A549 (cell line): ENCODE measurements at regions not wholly inside any gene's neighbourhood (a gene's known extent, or its start where the extent isn't known, plus 50 kb on each side); places are given as distances from the start of the nearest gene placed in this dataset.

Experiments used
- ATAC-seq, 2 experiments: fragments of 200-7000 bp in 1 of 2; fragments of >200 bp in 1 of 2; cut with Nextera tagmentation in 1 of 2; cut with Tn5 transposase in 1 of 2; 3 replicates each; pipeline versions ENCODE4 v1.8.0 to v1.9.1; 2018 to 2020; ENCODE audit warnings: mild to moderate bottlenecking in 1 of 2, moderate library complexity in 1 of 2
- CTCF ChIA-PET: fragments of 300-600 bp; sonication (Branson Sonifier 250); formaldehyde crosslinking; extraction: SDS; loops from one replicate; lab custom pipeline; 2021; ENCODE audit warnings: antibody characterized with exemption, inconsistent platforms; lab: Yijun Ruan, JAX
- POLR2A ChIA-PET: fragments of 350-600 bp; formaldehyde crosslinking; extraction: SDS; loops from one replicate; lab custom pipeline; 2021; ENCODE audit warnings: antibody characterized with exemption, inconsistent platforms; lab: Yijun Ruan, JAX
- DNase-seq, 2 experiments: peaks; one replicate each; pipeline versions ENCODE4 v3.0.0 to v3.0.0-alpha.2; 2011 to 2016; ENCODE audit warnings: low read depth in 1 of 2, low spot score in 1 of 2
- FAIRE-seq: peaks from 2 replicates; lab custom pipeline; 2011; peaks lifted over from hg19 to GRCh38; lab: Jason Lieb, UNC
- H3K27ac ChIP-seq, 2 experiments: fragments of >200 bp; sonication (Bioruptor Twin); formaldehyde crosslinking; 3 replicates each; pipeline ENCODE4 v1.5.1; 2016 to 2017
- H3K4me1 ChIP-seq: fragments of >200 bp; sonication (Bioruptor Twin); formaldehyde crosslinking; 3 replicates; pipeline ENCODE4 v1.6.1; 2016
- H3K4me2 ChIP-seq: fragments of >200 bp; sonication (Bioruptor Twin); formaldehyde crosslinking; 3 replicates; pipeline ENCODE4 v1.6.1; 2016
- H3K4me3 ChIP-seq: fragments of >200 bp; sonication (Bioruptor Twin); formaldehyde crosslinking; 3 replicates; pipeline ENCODE4 v1.5.1; 2016
- H3K9me3 ChIP-seq: fragments of >200 bp; sonication (Bioruptor Twin); formaldehyde crosslinking; 3 replicates; pipeline ENCODE4 v1.6.1; 2016
- BCL3 ChIP-seq: fragments of >200 bp; sonication (Bioruptor Twin); formaldehyde crosslinking; IDR thresholded peaks from 3 replicates; pipeline ENCODE4 v1.6.1; 2016
- BHLHE40 ChIP-seq: IDR thresholded peaks from 2 replicates; pipeline ENCODE4 v1.6.1; 2012; ENCODE audit warnings: low read depth, low read length, inconsistent platforms
- CBX2 ChIP-seq: fragments of 200-600 bp; sonication (generic); IDR thresholded peaks from 2 replicates; pipeline ENCODE4 v1.6.1; 2016; ENCODE audit warnings: low read depth, mild to moderate bottlenecking, borderline replicate concordance
- CBX8 ChIP-seq: fragments of 200-600 bp; sonication (generic); IDR thresholded peaks from 2 replicates; pipeline ENCODE4 v1.6.1; 2016
- CEBPB ChIP-seq, 2 experiments: fragments of >200 bp in 1 of 2; sonication (Bioruptor Twin) in 1 of 2; formaldehyde crosslinking in 1 of 2; IDR thresholded peaks; 2 replicates each; pipeline ENCODE4 v1.6.1; 2012 to 2016
- CHD2 ChIP-seq: fragments of 150-350 bp; IDR thresholded peaks from 2 replicates; pipeline ENCODE4 v1.6.1; 2014; ENCODE audit warnings: low read length; ENCODE audit not compliant: partially characterized antibody
- CTCF ChIP-seq: fragments of >200 bp; sonication (Bioruptor Twin); formaldehyde crosslinking; IDR thresholded peaks from 3 replicates; pipeline ENCODE4 v1.5.1; 2016
- ELK1 ChIP-seq: fragments of 150-350 bp; IDR thresholded peaks from 2 replicates; pipeline ENCODE4 v1.6.1; 2014; ENCODE audit warnings: low read depth, mild to moderate bottlenecking, low read length
- ESRRA ChIP-seq: fragments of 150-350 bp; IDR thresholded peaks from 2 replicates; pipeline ENCODE4 v1.6.1; 2014; ENCODE audit warnings: mild to moderate bottlenecking, low read length, borderline replicate concordance
- FOSB ChIP-seq: fragments of 250-450 bp; sonication (Bioruptor Pico); IDR thresholded peaks from 2 replicates; pipeline ENCODE4 v1.5.0; 2020; ENCODE audit warnings: mild to moderate bottlenecking, moderate library complexity
- GATA3 ChIP-seq: IDR thresholded peaks from 2 replicates; pipeline ENCODE4 v1.6.1; 2012; ENCODE audit warnings: borderline replicate concordance
- HDAC2 ChIP-seq: fragments of 200-600 bp; sonication (generic); IDR thresholded peaks from 2 replicates; pipeline ENCODE4 v1.6.1; 2016
- HES2 ChIP-seq: fragments of >200 bp; sonication (Bioruptor Twin); formaldehyde crosslinking; IDR thresholded peaks from 2 replicates; pipeline ENCODE4 v1.6.1; 2016
- HOXA7 ChIP-seq: fragments of 250-450 bp; sonication (Bioruptor Pico); IDR thresholded peaks from 2 replicates; pipeline ENCODE4 v1.5.0; 2020; ENCODE audit warnings: mild to moderate bottlenecking, moderate library complexity
- HOXB13 ChIP-seq: fragments of 250-450 bp; sonication (Bioruptor Pico); IDR thresholded peaks from 2 replicates; pipeline ENCODE4 v1.5.0; 2020; ENCODE audit warnings: low read depth, mild to moderate bottlenecking, moderate library complexity
- HOXB5 ChIP-seq: fragments of 250-450 bp; sonication (Bioruptor Pico); IDR thresholded peaks from 2 replicates; pipeline ENCODE4 v1.5.0; 2020; ENCODE audit warnings: mild to moderate bottlenecking, moderate library complexity
- JUN ChIP-seq, 2 experiments: fragments of >200 bp; sonication (Bioruptor Twin); formaldehyde crosslinking; IDR thresholded peaks; 2 replicates in 1 of 2; 3 replicates in 1 of 2; pipeline ENCODE4 v1.6.1; 2016 to 2017
- JUNB ChIP-seq: fragments of >200 bp; sonication (Bioruptor Twin); formaldehyde crosslinking; IDR thresholded peaks from 2 replicates; pipeline ENCODE4 v1.6.1; 2016
- KDM1A ChIP-seq: fragments of 200-600 bp; sonication (generic); IDR thresholded peaks from 2 replicates; pipeline ENCODE4 v1.6.1; 2016; ENCODE audit warnings: low read depth, mild to moderate bottlenecking
- MAZ ChIP-seq: fragments of 150-350 bp; IDR thresholded peaks from 2 replicates; pipeline ENCODE4 v1.6.1; 2014; ENCODE audit warnings: antibody characterized with exemption, low read depth, low read length, borderline replicate concordance
- NPAS2 ChIP-seq: fragments of 250-450 bp; sonication (Bioruptor Pico); IDR thresholded peaks from 2 replicates; pipeline ENCODE4 v1.8.0; 2022; ENCODE audit warnings: mild to moderate bottlenecking, moderate library complexity, borderline replicate concordance
- NR3C1 ChIP-seq: fragments of >200 bp; sonication (Bioruptor Twin); formaldehyde crosslinking; IDR thresholded peaks from 3 replicates; pipeline ENCODE4 v1.6.1; 2017
- POLR2A ChIP-seq: IDR thresholded peaks from 2 replicates; pipeline ENCODE4 v1.6.1; 2012; ENCODE audit warnings: mild to moderate bottlenecking, low read length
- POLR2AphosphoS2 ChIP-seq: conservative IDR thresholded peaks from 2 replicates; pipeline ENCODE4 v1.6.1; 2012; ENCODE audit warnings: low read length, improper control_type of control experiment, inconsistent platforms
- RAD21 ChIP-seq, 2 experiments: fragments of >200 bp in 1 of 2; sonication (Bioruptor Twin) in 1 of 2; formaldehyde crosslinking in 1 of 2; IDR thresholded peaks in 1 of 2; conservative IDR thresholded peaks in 1 of 2; 2 replicates in 1 of 2; 3 replicates in 1 of 2; pipeline ENCODE4 v1.6.1; 2012 to 2018; ENCODE audit warnings: inconsistent platforms in 1 of 2
- TP53 ChIP-seq: fragments of 250-450 bp; sonication (Bioruptor Pico); IDR thresholded peaks from 2 replicates; pipeline ENCODE4 v1.5.0; 2021; ENCODE audit warnings: mild to moderate bottlenecking, moderate library complexity
- ZC3H11A ChIP-seq: fragments of 450-650 bp; IDR thresholded peaks from 2 replicates; pipeline ENCODE4 v1.6.1; 2014; ENCODE audit warnings: antibody characterized with exemption, mild to moderate bottlenecking
- ZSCAN20 ChIP-seq: fragments of 250-450 bp; sonication (Bioruptor Pico); IDR thresholded peaks from 2 replicates; pipeline ENCODE4 v1.8.0; 2022; ENCODE audit warnings: mild to moderate bottlenecking, moderate library complexity
- WGBS: methylation state at CpG from one replicate; pipeline ENCODE4 v1.1.6; 2017; ENCODE audit errors: missing lambda C conversion rate; 5-methylcytosine and 5-hydroxymethylcytosine counted together
- TF ChIP-seq, protein P1 (sequence below): fragments of 250-450 bp; sonication (Bioruptor Pico); IDR thresholded peaks from 2 replicates; pipeline ENCODE4 v1.5.0; 2020; ENCODE audit warnings: low read depth, mild to moderate bottlenecking, moderate library complexity

- 44% methylated on average over 5 of the region's 6 CpGs for WGBS
- CTCF ChIA-PET, result no interaction called here
- Histone ChIP-seq H3K4me2 (no peak overlapping the region), H3K4me3 (no peak overlapping the region), H3K27ac (no peak overlapping the region), H3K9me3 (no peaks in the 10 kb centered on the region), H3K4me1 (peaks cover 5% of the 10 kb centered on the region)
- ATAC-seq, result no peak
- no peak for DNase-seq
- TF ChIP-seq CEBPB (IDR thresholded peaks at IDR 0.05), result no peak
- TF ChIP-seq KDM1A, result no peak
- no peak for TF ChIP-seq HOXB5 (CRISPR knock-in tag)
- no peak for TF ChIP-seq BCL3
- TF ChIP-seq, protein P1, sequence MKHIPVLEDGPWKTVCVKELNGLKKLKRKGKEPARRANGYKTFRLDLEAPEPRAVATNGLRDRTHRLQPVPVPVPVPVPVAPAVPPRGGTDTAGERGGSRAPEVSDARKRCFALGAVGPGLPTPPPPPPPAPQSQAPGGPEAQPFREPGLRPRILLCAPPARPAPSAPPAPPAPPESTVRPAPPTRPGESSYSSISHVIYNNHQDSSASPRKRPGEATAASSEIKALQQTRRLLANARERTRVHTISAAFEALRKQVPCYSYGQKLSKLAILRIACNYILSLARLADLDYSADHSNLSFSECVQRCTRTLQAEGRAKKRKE (CRISPR knock-in tag), result no peak
- no peak for TF ChIP-seq HOXB13 (CRISPR knock-in tag)
- no peak for TF ChIP-seq NPAS2 (CRISPR knock-in tag)
- no peak for TF ChIP-seq FOSB (CRISPR knock-in tag)
- TF ChIP-seq TP53 (CRISPR knock-in tag), result no peak
- no peak for TF ChIP-seq ZC3H11A
- TF ChIP-seq JUN (IDR thresholded peaks at IDR 0.05), result no peak
- no peak for TF ChIP-seq HOXA7 (CRISPR knock-in tag)
- TF ChIP-seq ZSCAN20 (CRISPR knock-in tag), result no peak
- TF ChIP-seq HES2, result no peak
- no peak for TF ChIP-seq JUNB
- no peak for TF ChIP-seq NR3C1
- TF ChIP-seq CBX2, result no peak
- no peak for TF ChIP-seq MAZ
- TF ChIP-seq ELK1, result no peak
- TF ChIP-seq CBX8, result no peak
- no peak for FAIRE-seq
- POLR2A ChIA-PET, result no interaction called here
Measured at GRCh38 chr12:131408036-131408365, 302.9 kb upstream of the SFSWAP start.

DNA sequence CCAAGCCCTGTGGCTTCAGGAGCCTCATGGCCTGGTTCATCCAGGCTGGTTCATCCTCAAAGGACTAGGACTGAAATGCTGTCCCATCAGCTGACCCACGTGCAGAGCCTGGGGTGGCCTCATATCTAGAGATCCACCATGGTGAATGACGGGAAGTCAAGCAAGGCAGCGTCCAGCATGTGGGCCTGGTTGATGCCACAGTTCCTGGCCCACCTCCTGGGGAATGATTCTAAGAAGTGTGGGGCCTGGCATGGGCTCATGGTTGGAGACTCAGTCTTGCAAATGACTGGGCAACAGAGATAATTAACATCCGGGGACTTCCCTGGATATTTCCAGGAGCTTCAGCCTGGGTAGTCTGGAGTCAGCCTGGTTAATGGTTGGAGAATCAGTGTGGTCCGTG is 302.4 kb upstream of the SFSWAP start:
- DNase-seq, result no peak
- POLR2A ChIA-PET, result no interaction called here
- no peak for TF ChIP-seq POLR2AphosphoS2
- TF ChIP-seq BCL3, result no peak
- TF ChIP-seq CBX8, result no peak
- no peak for TF ChIP-seq HES2
- no peak for TF ChIP-seq HDAC2
- TF ChIP-seq TP53 (CRISPR knock-in tag), result no peak
- TF ChIP-seq CHD2, result no peak
- TF ChIP-seq CTCF, result no peak
- TF ChIP-seq RAD21 (conservative IDR thresholded peaks at IDR 0.05 in 1 of 2, IDR thresholded peaks at IDR 0.05 in 1 of 2), result no peak
- no peak for TF ChIP-seq ESRRA
- TF ChIP-seq GATA3, result no peak
- no peak for TF ChIP-seq POLR2A
- TF ChIP-seq BHLHE40, result no peak
- TF ChIP-seq, protein P1 (CRISPR knock-in tag), result no peak
- TF ChIP-seq, all 56 proteins: peak for 0
- CTCF ChIA-PET, result no interaction called here
- ATAC-seq (no peak), FAIRE-seq (no peak)
- H3K9me3 ChIP-seq, result no peaks in the 10 kb centered on the region
- H3K4me2 ChIP-seq, result no peak overlapping the region
- H3K4me1 ChIP-seq, result peaks cover under 1% of the 10 kb centered on the region; the same call in 1 of the 3 replicates
- no peak overlapping the region for H3K27ac ChIP-seq
- H3K4me3 ChIP-seq, result no peak overlapping the region
- WGBS, result 38% methylated on average over 4 of the region's 5 CpGs
